GM11168 (cell line): ENCODE measurements at regions not wholly inside any gene's neighbourhood (a gene's known extent, or its start where the extent isn't known, plus 50 kb on each side); places are given as distances from the start of the nearest gene placed in this dataset.
"Not testable (repeated sequence)": the region's sequence is repeated elsewhere in the genome, so short reads cannot be mapped to it uniquely, and the experiment has no call there.

Experiments used
- in situ Hi-C: fragments of 300-500 bp; cut with MboI; formaldehyde crosslinking; loops from one replicate; pipeline ENCODE4 v1.12.0; 2022; ENCODE audit warnings: low sequenced_read_pairs; ENCODE audit not compliant: unreplicated experiment

DNA sequence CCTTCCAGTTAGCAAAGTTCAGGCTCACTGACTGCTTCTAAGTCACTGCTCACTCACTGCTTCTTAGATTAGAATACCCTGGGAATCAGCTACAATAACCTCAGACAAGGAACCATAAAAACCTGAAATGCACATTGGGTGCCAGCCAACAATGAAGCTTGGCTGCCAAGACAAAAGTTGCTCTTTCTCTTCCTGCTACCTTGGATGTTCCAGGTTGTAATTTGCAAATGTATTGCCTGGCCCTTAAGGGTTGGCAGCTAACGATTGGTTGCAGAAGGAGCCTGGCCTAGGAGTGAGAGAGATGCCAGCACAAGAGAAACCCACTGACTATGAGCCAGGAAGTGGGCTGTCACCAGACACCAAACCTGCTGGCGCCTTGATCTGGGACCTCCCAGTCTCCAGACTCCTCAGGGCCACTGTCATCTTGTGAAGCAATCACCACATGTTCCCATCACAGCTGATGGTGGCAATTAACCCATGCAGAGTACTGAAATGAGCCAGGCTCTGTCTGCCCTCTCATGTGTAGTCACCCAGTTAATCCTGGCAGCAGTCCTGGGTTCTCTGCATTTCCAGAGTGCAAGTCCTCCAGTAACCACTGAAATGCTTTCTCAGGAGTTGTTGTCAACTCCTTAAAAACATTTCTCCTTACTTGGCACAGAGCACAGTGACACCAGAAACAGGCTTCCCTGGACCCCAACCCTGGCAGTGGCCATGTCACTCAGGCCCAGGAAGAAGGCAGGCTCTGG, 240.3 kb upstream of the NPAP1 start:
- in situ Hi-C loops, result not testable (repeated sequence)

DNA sequence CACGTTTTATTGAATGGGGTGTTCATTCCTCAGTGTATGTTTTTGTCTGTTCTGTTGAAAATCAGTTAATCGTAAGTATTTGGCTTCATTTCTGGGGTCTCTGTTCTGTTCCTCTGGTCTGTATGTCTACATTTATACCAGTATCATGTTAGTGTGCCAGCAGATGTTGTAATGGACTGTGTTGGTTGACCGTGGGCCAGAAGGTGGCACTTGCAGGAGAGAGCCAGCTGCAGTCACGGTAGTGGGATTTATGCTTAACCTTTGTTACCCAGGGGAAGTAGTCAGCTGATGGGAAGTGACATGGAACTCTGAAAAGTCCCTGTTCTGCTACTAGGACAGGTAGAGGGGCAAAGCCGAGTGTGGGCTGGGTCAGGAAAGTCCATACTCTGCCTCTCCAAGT, 238.3 kb upstream of the NPAP1 start:
- in situ Hi-C loops, result not testable (repeated sequence)

DNA sequence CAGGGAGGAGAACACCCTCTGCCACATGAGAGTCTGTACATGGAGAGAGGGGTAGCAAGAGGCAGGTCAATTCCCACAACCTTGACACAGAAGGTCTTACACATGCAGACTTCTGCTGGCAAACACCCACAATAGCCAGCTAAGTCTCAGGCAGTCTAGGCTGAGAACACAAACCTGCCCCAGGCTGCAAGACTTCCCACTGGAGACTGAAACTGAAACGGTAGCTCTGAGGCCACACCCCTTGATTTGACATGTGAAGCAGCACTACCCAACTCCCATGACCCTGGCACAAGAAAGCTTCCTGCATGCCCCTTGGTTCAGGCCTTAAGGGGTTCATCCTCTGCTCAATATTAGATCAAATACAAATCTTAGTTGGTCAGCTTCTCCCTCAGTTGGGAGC, 237.8 kb upstream of the NPAP1 start:
- in situ Hi-C loops, result not testable (repeated sequence)

DNA sequence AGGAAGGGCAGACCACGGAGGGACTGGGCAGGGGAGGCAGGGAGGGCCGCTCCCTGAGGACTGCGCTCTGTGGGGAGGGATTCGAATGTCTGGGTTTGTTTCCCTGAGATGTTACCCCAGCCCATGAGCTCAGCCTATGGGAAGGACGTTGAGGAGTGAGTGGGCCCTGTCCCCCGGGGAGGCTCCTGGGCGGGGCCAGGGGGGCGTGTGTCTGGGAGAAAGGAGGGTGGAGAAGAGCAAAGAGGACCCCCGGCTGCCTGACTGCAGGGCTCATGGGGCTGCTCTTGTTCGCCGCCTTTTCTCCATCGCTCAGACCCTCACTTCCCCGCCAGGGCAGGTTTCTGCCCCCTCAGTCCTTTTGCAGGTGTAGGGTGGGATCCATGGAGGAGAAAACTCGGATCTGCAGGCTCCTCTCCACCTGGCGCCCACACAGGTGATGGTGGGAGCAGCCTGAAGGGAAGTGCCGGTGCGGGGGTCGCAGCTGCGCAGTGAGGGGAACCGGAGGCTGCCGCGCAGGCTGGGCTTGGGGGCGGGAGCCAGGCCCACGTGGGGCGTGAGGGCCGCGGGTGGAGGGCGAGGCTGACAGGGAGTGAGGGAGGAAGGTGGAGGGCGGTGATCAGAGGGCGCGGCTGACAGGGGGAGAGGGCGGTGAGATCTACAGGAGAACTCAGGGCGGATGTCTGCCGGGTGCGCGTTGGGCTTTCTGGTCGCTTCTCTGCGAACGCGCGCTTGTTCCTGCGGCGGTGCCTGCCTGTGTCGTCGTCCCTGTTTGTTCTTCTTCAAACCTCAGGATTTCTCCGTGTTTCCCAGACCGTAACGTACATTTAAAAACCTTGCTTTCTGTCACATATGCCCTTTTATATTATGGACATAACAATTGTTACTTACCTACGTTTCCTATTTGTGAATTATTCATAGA, 198.2 kb upstream of the NPAP1 start:
- in situ Hi-C loops, result loop anchor here (5.0 kb wide), 1 partner anchor 50 kb away; no protein-coding TSS in a partner anchor

GRCh38 chr15:24485885-24486567, 189.5 kb upstream of the NPAP1 start:
- in situ Hi-C loops, result not testable (repeated sequence)

- in situ Hi-C loops, result not testable (repeated sequence)
Measured at GRCh38 chr15:24488164-24488907, 187.2 kb upstream of the NPAP1 start.

DNA sequence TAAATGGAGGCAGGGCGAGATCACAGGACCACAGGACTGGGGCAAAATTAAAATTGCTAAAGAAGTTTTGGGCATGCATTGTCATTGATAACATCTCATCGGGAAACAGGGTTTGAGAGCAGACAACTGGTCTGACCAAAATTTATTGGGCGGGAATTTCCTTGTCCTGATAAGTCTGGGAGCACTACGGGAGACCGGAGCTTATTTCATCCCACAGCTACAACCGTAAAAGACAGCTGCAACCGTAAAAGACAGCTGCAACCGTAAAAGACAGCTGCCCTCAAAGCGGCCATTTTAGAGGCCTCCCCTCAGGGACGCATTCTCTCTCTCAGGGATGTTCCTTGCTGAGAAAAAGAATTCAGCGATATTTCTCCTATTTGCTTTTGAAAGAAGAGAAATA, 170.4 kb upstream of the NPAP1 start:
- in situ Hi-C loops, result not testable (repeated sequence)

- in situ Hi-C loops, result not testable (repeated sequence)
Measured at GRCh38 chr15:24509714-24510113, 165.9 kb upstream of the NPAP1 start.

DNA sequence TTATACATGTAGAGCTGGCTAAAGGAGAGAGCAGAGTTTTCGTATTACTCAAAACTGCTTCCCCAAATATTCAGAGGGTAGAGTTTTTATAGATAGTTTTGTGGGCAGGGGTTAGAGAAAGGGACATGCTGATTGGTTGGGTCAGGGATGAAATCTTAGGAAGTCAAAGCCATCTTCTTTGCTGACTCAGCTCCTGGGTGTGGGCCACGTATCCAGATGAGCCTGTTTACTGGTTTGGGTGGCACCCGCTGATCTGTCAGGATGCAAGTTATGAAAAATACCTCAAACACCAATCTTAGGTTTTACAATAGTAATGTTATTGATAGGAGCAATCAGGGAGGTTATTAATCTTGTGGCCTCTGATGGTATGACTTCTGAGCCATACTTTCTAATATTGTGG, 164.0 kb upstream of the NPAP1 start:
- in situ Hi-C loops, result not testable (repeated sequence)

- in situ Hi-C loops, result not testable (repeated sequence)
Measured at GRCh38 chr15:24518772-24519171, 156.8 kb upstream of the NPAP1 start.

GRCh38 chr15:24531235-24531634, 144.3 kb upstream of the NPAP1 start:
- in situ Hi-C loops, result not testable (repeated sequence)

- in situ Hi-C loops, result not testable (repeated sequence)
Measured at GRCh38 chr15:24534032-24534431, 141.5 kb upstream of the NPAP1 start.

DNA sequence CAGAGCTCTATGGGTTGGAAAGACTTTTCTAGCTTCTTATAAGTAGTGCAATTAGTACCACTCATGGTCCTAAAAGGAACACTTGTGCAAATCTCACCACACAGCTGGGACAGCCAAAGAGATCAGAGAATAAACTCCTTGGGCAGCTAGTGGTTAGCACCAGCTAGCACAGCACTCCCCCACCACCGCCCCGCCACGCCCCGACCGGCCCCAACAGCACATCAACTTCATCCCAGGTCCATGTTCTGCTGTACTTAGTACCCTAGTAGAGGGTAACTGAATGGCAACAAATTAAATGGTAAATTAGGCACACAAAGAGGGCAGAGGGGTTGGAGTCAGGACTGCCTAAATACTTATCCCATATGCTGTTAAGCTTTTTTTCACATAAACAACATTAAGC, 118.3 kb upstream of the NPAP1 start:
- in situ Hi-C loops, result not testable (repeated sequence)

DNA sequence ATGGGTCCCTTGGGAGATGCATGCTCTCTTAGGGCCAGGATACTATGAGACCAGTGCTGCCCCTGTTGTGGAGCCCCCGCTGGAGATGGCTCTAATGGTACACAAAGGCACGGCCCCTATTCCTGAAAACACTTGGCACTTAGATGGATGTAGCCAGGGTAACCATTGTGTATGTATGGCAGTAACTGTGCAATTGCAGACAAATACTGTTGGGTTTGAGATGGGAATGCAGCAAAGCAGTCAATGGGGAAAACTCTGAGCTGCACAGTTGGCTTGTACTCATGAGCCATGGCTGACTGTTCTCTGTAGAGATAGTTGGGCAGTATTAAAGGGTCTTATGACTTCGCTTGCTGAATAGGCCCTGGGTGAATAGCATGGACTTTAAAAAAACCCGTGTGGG, 67.9 kb upstream of the NPAP1 start:
- in situ Hi-C loops, result no loop called here

DNA sequence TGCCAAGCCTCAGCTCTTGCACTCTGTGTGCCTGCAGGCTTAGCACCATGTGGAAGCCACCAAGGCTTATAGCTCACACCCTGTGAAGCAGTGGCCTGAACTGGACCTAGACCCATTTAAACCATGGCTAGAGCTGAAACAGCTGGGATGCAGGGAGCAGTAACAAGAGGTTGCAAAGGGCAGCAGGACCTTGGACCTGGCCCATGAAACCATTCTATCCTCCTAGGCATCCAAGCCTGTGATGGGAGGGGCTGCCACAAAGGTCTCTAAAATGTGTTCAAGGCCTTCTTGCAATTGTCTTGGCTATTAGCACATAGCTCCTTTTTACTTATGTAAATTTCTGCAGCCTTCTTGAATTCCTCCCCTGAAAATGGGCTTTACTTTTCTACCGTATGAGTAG, 57.9 kb upstream of the NPAP1 start:
- in situ Hi-C loops, result no loop called here

- in situ Hi-C loops, result no loop called here
Measured at GRCh38 chr15:24621630-24622215, 53.9 kb upstream of the NPAP1 start.
